ENCODE measurements at regions not wholly inside any gene's neighbourhood (a gene's known extent, or its start where the extent isn't known, plus 50 kb on each side); places are given as distances from the start of the nearest gene placed in this dataset.

DNA sequence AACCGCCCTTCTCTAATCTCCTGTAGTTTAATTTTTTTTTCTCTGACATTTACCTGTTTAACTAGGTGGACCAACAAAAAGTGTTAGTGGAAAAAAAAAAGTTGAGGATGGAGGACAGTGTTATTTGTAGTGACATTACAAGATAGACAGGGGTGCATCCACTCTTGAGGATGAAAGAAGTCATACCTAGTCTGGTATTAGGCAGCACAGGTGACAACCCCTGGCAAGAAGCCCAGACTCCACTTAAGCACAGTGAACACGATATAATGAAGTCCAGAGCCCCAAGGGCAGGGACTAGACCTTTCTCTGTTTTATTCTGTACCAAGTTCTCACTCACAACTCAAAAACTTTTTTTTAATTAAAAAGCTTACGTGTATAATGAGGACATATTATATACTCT, 268.4 kb downstream of the GPR37 start:
- Histone ChIP-seq H4K20me1 (ENCODE audit: insufficient read depth, low read length) (no peaks in the 10 kb centered on the region), H3K4me2 (ENCODE audit: low read length) (no peak overlapping the region), H3K4me3 (ENCODE audit: low read depth, low read length, poor library complexity, severe bottlenecking) (no peak overlapping the region), H3F3A (ENCODE audit: insufficient read depth, low read length) (no peaks in the 10 kb centered on the region), H2AFZ (ENCODE audit: low read length) (no peak overlapping the region), H3K9me2 (ENCODE audit: low read depth, low read length) (peaks cover 5% of the 10 kb centered on the region; the same call in 1 of the 2 replicates), H3K79me2 (ENCODE audit: insufficient read depth, low read length) (no peaks in the 10 kb centered on the region), H3K9me3 (ENCODE audit: low read length) (no peaks in the 10 kb centered on the region), H3K9ac (ENCODE audit: low read length) (no peak overlapping the region), H3K27me3 (ENCODE audit: insufficient read depth, low read length) (no peaks in the 10 kb centered on the region), H3K27ac (ENCODE audit: low read depth, low read length, poor library complexity, severe bottlenecking) (no peak overlapping the region), H3K4me1 (ENCODE audit: insufficient read depth, low read length, severe bottlenecking) (no peaks in the 10 kb centered on the region), H3K36me3 (ENCODE audit: insufficient read depth, low read length) (no peaks in the 10 kb centered on the region)
- TF ChIP-seq EZH2 (IDR thresholded peaks at IDR 0.05; ENCODE audit: borderline replicate concordance, low read length), result no peak
- TF ChIP-seq, protein P1, sequence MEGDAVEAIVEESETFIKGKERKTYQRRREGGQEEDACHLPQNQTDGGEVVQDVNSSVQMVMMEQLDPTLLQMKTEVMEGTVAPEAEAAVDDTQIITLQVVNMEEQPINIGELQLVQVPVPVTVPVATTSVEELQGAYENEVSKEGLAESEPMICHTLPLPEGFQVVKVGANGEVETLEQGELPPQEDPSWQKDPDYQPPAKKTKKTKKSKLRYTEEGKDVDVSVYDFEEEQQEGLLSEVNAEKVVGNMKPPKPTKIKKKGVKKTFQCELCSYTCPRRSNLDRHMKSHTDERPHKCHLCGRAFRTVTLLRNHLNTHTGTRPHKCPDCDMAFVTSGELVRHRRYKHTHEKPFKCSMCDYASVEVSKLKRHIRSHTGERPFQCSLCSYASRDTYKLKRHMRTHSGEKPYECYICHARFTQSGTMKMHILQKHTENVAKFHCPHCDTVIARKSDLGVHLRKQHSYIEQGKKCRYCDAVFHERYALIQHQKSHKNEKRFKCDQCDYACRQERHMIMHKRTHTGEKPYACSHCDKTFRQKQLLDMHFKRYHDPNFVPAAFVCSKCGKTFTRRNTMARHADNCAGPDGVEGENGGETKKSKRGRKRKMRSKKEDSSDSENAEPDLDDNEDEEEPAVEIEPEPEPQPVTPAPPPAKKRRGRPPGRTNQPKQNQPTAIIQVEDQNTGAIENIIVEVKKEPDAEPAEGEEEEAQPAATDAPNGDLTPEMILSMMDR (IDR thresholded peaks at IDR 0.05; ENCODE audit: low read length), result no peak

DNA sequence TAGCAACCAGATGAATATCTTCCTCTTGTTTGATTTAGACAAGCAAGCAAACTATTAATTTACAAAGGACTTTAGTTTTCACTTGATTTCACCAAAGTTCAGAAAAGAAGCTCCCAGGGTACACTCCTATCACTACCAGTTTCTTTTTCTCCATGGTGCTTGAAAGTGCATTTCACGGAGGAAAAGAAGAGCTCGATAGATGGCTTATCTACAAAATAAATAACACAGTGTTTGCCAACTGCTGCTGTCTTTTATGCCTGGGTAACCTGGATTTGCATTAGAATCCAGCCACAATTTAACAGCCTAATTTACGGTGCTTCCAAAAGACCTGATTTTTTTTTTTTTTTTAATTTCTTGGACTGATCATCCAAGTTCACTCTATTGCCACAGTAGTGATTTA, 275.7 kb downstream of the GPR37 start:
- Histone ChIP-seq H3K4me1 (ENCODE audit: insufficient read depth, low read length, severe bottlenecking) (no peaks in the 10 kb centered on the region), H3K27ac (ENCODE audit: low read depth, low read length, poor library complexity, severe bottlenecking) (no peak overlapping the region), H3K9me2 (ENCODE audit: low read depth, low read length) (peaks cover 5% of the 10 kb centered on the region), H3F3A (ENCODE audit: insufficient read depth, low read length) (no peaks in the 10 kb centered on the region), H3K9ac (ENCODE audit: low read length) (no peak overlapping the region), H4K20me1 (ENCODE audit: insufficient read depth, low read length) (no peaks in the 10 kb centered on the region), H3K9me3 (ENCODE audit: low read length) (no peaks in the 10 kb centered on the region), H3K4me2 (ENCODE audit: low read length) (no peak overlapping the region), H2AFZ (ENCODE audit: low read length) (no peak overlapping the region), H3K27me3 (ENCODE audit: insufficient read depth, low read length) (no peaks in the 10 kb centered on the region), H3K36me3 (ENCODE audit: insufficient read depth, low read length) (no peaks in the 10 kb centered on the region), H3K79me2 (ENCODE audit: insufficient read depth, low read length) (no peaks in the 10 kb centered on the region), H3K4me3 (ENCODE audit: low read depth, low read length, poor library complexity, severe bottlenecking) (no peak overlapping the region)
- TF ChIP-seq EZH2 (IDR thresholded peaks at IDR 0.05; ENCODE audit: borderline replicate concordance, low read length), result no peak
- TF ChIP-seq, protein P1 (IDR thresholded peaks at IDR 0.05; ENCODE audit: low read length), result no peak

DNA sequence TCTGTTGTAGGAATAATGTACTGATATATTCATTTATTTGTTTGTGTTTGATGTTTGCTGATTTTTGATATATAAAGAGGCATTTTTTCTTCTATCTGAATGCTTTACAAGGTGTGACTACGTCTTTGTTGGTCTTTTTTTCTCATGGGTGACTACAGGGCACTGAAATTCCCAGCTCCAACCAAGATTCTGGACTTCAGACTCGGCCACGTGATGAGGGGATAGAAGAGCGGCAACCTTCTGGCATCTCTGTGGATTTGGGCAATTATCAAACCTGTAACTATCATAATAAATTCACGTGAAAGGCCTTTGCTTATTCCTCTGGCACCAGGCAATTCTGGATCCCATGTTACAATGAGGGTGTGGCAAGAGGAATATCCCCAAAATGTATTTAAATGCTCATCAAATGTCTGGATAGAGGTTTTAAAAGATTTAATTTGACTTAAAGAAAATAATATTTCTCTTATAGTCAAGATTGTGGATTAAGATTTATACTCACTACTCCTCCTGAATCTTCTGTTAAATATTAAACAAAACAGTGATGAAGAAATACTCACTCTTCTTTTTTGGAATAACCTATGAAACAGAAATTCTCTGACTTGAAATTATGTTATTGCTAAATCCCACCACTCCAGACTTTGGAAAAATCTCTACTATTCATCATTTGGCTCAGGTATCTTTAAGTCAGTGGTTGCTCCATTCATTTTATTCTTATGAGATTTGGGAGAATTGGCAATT, 276.3 kb downstream of the GPR37 start:
- Histone ChIP-seq H3K4me2 (ENCODE audit: low read length) (no peak overlapping the region), H3K9ac (ENCODE audit: low read length) (no peak overlapping the region), H3K9me2 (ENCODE audit: low read depth, low read length) (peaks cover 5% of the 10 kb centered on the region), H3K4me1 (ENCODE audit: insufficient read depth, low read length, severe bottlenecking) (no peaks in the 10 kb centered on the region), H3K27ac (ENCODE audit: low read depth, low read length, poor library complexity, severe bottlenecking) (no peak overlapping the region), H3K4me3 (ENCODE audit: low read depth, low read length, poor library complexity, severe bottlenecking) (no peak overlapping the region), H3K36me3 (ENCODE audit: insufficient read depth, low read length) (no peaks in the 10 kb centered on the region), H3K79me2 (ENCODE audit: insufficient read depth, low read length) (no peaks in the 10 kb centered on the region), H3K27me3 (ENCODE audit: insufficient read depth, low read length) (no peaks in the 10 kb centered on the region), H3K9me3 (ENCODE audit: low read length) (no peaks in the 10 kb centered on the region), H3F3A (ENCODE audit: insufficient read depth, low read length) (no peaks in the 10 kb centered on the region), H4K20me1 (ENCODE audit: insufficient read depth, low read length) (no peaks in the 10 kb centered on the region), H2AFZ (ENCODE audit: low read length) (no peak overlapping the region)
- TF ChIP-seq, protein P1 (IDR thresholded peaks at IDR 0.05; ENCODE audit: low read length), result no peak
- no peak for TF ChIP-seq EZH2 (IDR thresholded peaks at IDR 0.05; ENCODE audit: borderline replicate concordance, low read length)

All from OCI-LY1 (cell line).